ENCODE measurements at regions not wholly inside any gene's neighbourhood (a gene's known extent, or its start where the extent isn't known, plus 50 kb on each side); places are given as distances from the start of the nearest gene placed in this dataset.
A peak's percentile ranks its signal among the peaks of the same experiment; 100 is the strongest.

GRCh38 chr10:128710798-128711183 is 584.6 kb upstream of the MKI67 start:
- DNase-seq (ENCODE audit: low read depth) = no peak

- DNase-seq (ENCODE audit: low read depth) = no peak
Observed at GRCh38 chr10:128711806-128712205, 585.6 kb upstream of the MKI67 start.

- DNase-seq (ENCODE audit: low read depth) = no peak
Observed at GRCh38 chr10:128712661-128713400, 586.6 kb upstream of the MKI67 start.

GRCh38 chr10:128713471-128713870 is 587.2 kb upstream of the MKI67 start:
- DNase-seq (ENCODE audit: low read depth) = no peak

- DNase-seq (ENCODE audit: low read depth) = peak; percentile 90
Observed at GRCh38 chr10:128713874-128714570, 587.8 kb upstream of the MKI67 start.

- no peak for DNase-seq (ENCODE audit: low read depth)
Observed at GRCh38 chr10:128714644-128715415, 588.6 kb upstream of the MKI67 start.

GRCh38 chr10:128716181-128716580 is 590.0 kb upstream of the MKI67 start:
- DNase-seq (ENCODE audit: low read depth) = no peak

GRCh38 chr10:128721963-128722445 is 595.8 kb upstream of the MKI67 start:
- no peak for DNase-seq (ENCODE audit: low read depth)

- no peak for DNase-seq (ENCODE audit: low read depth)
Observed at GRCh38 chr10:128722947-128723346, 596.7 kb upstream of the MKI67 start.

- DNase-seq (ENCODE audit: low read depth) = no peak
Observed at GRCh38 chr10:128723631-128724205, 597.5 kb upstream of the MKI67 start.

GRCh38 chr10:128725531-128725930 is 599.3 kb upstream of the MKI67 start:
- no peak for DNase-seq (ENCODE audit: low read depth)

GRCh38 chr10:128727114-128727513 is 600.9 kb upstream of the MKI67 start:
- no peak for DNase-seq (ENCODE audit: low read depth)

GRCh38 chr10:128729910-128730420 is 603.7 kb upstream of the MKI67 start:
- DNase-seq (ENCODE audit: low read depth) = no peak

GRCh38 chr10:128730922-128731321 is 604.7 kb upstream of the MKI67 start:
- DNase-seq (ENCODE audit: low read depth) = no peak

- no peak for DNase-seq (ENCODE audit: low read depth)
Observed at GRCh38 chr10:128734161-128734560, 607.9 kb upstream of the MKI67 start.

GRCh38 chr10:128734734-128735133 is 608.5 kb upstream of the MKI67 start:
- no peak for DNase-seq (ENCODE audit: low read depth)

GRCh38 chr10:128735996-128736395 is 609.8 kb upstream of the MKI67 start:
- DNase-seq (ENCODE audit: low read depth) = no peak

GRCh38 chr10:128738386-128738915 is 612.2 kb upstream of the MKI67 start:
- no peak for DNase-seq (ENCODE audit: low read depth)

- no peak for DNase-seq (ENCODE audit: low read depth)
Observed at GRCh38 chr10:128739930-128740329, 613.7 kb upstream of the MKI67 start.

- no peak for DNase-seq (ENCODE audit: low read depth)
Observed at GRCh38 chr10:128741180-128741579, 615.0 kb upstream of the MKI67 start.

- DNase-seq (ENCODE audit: low read depth) = no peak
Observed at GRCh38 chr10:128741680-128742079, 615.5 kb upstream of the MKI67 start.

- no peak for DNase-seq (ENCODE audit: low read depth)
Observed at GRCh38 chr10:128744092-128744491, 617.9 kb upstream of the MKI67 start.
